ENCODE measurements at regions not wholly inside any gene's neighbourhood (a gene's known extent, or its start where the extent isn't known, plus 50 kb on each side); places are given as distances from the start of the nearest gene placed in this dataset.
"Not testable (repeated sequence)": the region's sequence is repeated elsewhere in the genome, so short reads cannot be mapped to it uniquely, and the experiment has no call there.

DNA sequence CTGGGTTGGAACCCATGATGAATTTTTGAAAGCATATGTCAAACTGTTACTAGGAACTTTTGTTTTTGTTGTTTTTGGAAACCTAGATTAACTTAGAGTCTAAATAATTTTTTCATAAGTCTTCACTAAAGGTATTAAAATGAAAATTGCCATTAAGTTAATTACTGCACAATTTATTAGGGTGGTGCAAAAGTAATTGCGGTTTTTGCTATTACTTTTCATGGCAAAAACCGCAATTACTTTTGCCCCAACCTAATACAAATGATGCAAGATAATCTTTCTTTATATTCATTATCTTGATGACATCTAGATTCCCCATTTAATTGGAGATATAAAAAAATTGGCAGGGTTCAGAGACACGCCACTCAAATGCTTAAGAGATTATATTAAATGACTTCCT, 145.0 kb upstream of the PKP2 start:
- H3K4me2 ChIP-seq (ENCODE audit: low read length): no peak overlapping the region

GRCh38 chr12:33033999-33034398, 137.4 kb upstream of the PKP2 start:
- not testable (repeated sequence) for H3K9me3 ChIP-seq (ENCODE audit: control insufficient read depth, low read length); H3K4me3 ChIP-seq (ENCODE audit: low read depth, low read length); H3K27me3 ChIP-seq (ENCODE audit: control insufficient read depth, insufficient read depth, low read length); H3K9ac ChIP-seq; H3K79me2 ChIP-seq; H3K4me1 ChIP-seq; H2AFZ ChIP-seq; H3K4me2 ChIP-seq (ENCODE audit: low read length); H3K27ac ChIP-seq; H3K36me3 ChIP-seq (ENCODE audit: control insufficient read depth, insufficient read depth, low read length)

More for the DNA sequence above, 145.0 kb upstream of the PKP2 start:
- Histone ChIP-seq H3K79me2 (no peaks in the 10 kb centered on the region), H3K36me3 (ENCODE audit: control insufficient read depth, insufficient read depth, low read length) (no peaks in the 10 kb centered on the region), H3K4me3 (ENCODE audit: low read depth, low read length) (no peak overlapping the region), H3K9ac (no peak overlapping the region), H2AFZ (no peak overlapping the region), H3K4me1 (no peaks in the 10 kb centered on the region), H3K27me3 (ENCODE audit: control insufficient read depth, insufficient read depth, low read length) (no peaks in the 10 kb centered on the region), H3K9me3 (ENCODE audit: control insufficient read depth, low read length) (no peaks in the 10 kb centered on the region), H3K27ac (no peak overlapping the region)
- no peak for TF ChIP-seq CTCF (IDR thresholded peaks at IDR 0.05)

DNA sequence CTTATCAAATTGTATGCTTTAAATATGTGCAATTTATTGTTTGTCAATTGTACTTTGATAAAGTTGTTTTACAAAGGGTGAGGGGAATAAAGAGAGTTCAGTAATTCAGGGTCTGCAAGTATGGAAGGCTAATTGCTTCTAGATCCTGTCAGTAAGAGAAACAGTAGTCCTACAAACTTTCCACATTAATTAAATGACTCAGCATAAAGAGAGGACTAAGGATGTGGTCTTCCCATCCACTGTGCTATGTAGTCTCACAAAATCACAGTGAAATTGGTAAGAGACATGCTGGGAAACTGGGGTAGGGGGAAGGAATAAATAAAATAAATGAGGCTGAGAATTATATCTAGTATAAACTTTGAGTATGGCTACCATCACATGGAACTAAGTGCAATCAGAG, 130.2 kb upstream of the PKP2 start:
- Histone ChIP-seq H3K9me3 (ENCODE audit: control insufficient read depth, low read length) (no peaks in the 10 kb centered on the region), H3K4me2 (ENCODE audit: low read length) (no peak overlapping the region), H3K9ac (no peak overlapping the region), H3K4me1 (no peaks in the 10 kb centered on the region), H3K27ac (no peak overlapping the region), H3K36me3 (ENCODE audit: control insufficient read depth, insufficient read depth, low read length) (no peaks in the 10 kb centered on the region), H2AFZ (no peak overlapping the region), H3K79me2 (no peaks in the 10 kb centered on the region), H3K4me3 (ENCODE audit: low read depth, low read length) (no peak overlapping the region), H3K27me3 (ENCODE audit: control insufficient read depth, insufficient read depth, low read length) (no peaks in the 10 kb centered on the region)
- TF ChIP-seq CTCF (IDR thresholded peaks at IDR 0.05): no peak

- H3K4me2 ChIP-seq (ENCODE audit: low read length); H3K4me1 ChIP-seq; H3K4me3 ChIP-seq (ENCODE audit: low read depth, low read length); H3K36me3 ChIP-seq (ENCODE audit: control insufficient read depth, insufficient read depth, low read length); H3K27ac ChIP-seq; H3K79me2 ChIP-seq; H3K27me3 ChIP-seq (ENCODE audit: control insufficient read depth, insufficient read depth, low read length); H3K9ac ChIP-seq; H2AFZ ChIP-seq; H3K9me3 ChIP-seq (ENCODE audit: control insufficient read depth, low read length): not testable (repeated sequence)
Measured at GRCh38 chr12:33022724-33023123, 126.1 kb upstream of the PKP2 start.

DNA sequence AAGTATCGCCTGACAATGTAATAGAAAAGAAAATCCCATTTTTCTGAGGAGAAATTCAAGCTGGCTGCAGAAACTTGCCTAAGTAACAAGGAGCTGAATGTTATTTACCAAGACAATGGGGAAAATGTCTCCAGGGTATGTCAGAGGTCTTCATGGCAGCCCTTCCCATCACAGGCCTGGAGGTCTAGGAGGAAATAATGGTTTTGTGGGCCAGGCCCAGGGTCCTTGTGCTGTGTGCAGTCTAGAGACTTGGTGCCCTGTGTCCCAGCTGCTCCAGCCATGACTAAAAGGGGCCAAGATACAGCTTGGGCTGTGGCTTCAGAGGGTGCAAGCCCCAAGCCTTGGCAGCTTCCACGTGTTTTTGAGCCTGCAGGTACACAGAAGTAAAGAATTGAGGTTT, 120.5 kb upstream of the PKP2 start:
- H3K4me1 ChIP-seq; H3K4me2 ChIP-seq (ENCODE audit: low read length); H3K27me3 ChIP-seq (ENCODE audit: control insufficient read depth, insufficient read depth, low read length); H3K9ac ChIP-seq; H3K79me2 ChIP-seq; H3K9me3 ChIP-seq (ENCODE audit: control insufficient read depth, low read length); H3K36me3 ChIP-seq (ENCODE audit: control insufficient read depth, insufficient read depth, low read length); H3K27ac ChIP-seq; H2AFZ ChIP-seq; H3K4me3 ChIP-seq (ENCODE audit: low read depth, low read length): not testable (repeated sequence)

- Histone ChIP-seq H3K27ac (no peak overlapping the region), H3K79me2 (no peaks in the 10 kb centered on the region), H3K4me1 (no peaks in the 10 kb centered on the region), H3K4me2 (ENCODE audit: low read length) (no peak overlapping the region), H2AFZ (no peak overlapping the region), H3K36me3 (ENCODE audit: control insufficient read depth, insufficient read depth, low read length) (no peaks in the 10 kb centered on the region), H3K4me3 (ENCODE audit: low read depth, low read length) (no peak overlapping the region), H3K27me3 (ENCODE audit: control insufficient read depth, insufficient read depth, low read length) (no peaks in the 10 kb centered on the region), H3K9ac (no peak overlapping the region), H3K9me3 (ENCODE audit: control insufficient read depth, low read length) (no peaks in the 10 kb centered on the region)
- TF ChIP-seq CTCF (IDR thresholded peaks at IDR 0.05): no peak
Measured at GRCh38 chr12:33012226-33012625, 115.6 kb upstream of the PKP2 start.

Measured in parathyroid adenoma (tissue), 2 donors.